ENCODE measurements at regions not wholly inside any gene's neighbourhood (a gene's known extent, or its start where the extent isn't known, plus 50 kb on each side); places are given as distances from the start of the nearest gene placed in this dataset.

GRCh38 chr13:93173654-93174053, 53.0 kb upstream of the GPC6 start:
- H3K27ac ChIP-seq, result no peak overlapping the region
- TF ChIP-seq ZFX (IDR thresholded peaks at IDR 0.05; ENCODE audit: borderline replicate concordance) (no peak), CTCF (IDR thresholded peaks at IDR 0.05) (no peak)

DNA sequence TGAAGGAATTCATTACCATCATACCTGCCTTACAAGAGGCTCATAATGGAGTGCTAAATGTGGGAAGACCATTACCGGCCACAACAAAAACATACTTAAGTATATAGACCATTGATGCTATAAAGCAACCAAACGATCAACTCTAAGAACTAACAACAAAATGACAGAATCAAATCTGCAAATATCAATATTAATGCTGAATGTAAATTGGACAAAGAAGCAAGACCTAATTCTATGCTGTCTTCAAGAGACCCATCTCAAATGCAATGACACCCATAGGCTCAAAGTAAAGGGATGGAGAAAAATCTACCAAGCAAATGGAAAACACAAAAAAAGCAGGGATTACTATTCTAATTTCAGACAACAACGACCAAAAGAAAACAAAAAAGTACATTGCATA, 52.3 kb upstream of the GPC6 start:
- H3K27ac ChIP-seq, result no peak overlapping the region
- TF ChIP-seq CTCF (IDR thresholded peaks at IDR 0.05) (no peak), ZFX (IDR thresholded peaks at IDR 0.05; ENCODE audit: borderline replicate concordance) (no peak)

All from 22Rv1 (cell line).